Esophagus squamous epithelium (tissue), 4 donors: ENCODE measurements at regions not wholly inside any gene's neighbourhood (a gene's known extent, or its start where the extent isn't known, plus 50 kb on each side); places are given as distances from the start of the nearest gene placed in this dataset.

Source experiments
- POLR2A ChIP-seq, 4 donors: fragments of 450-650 bp; IDR thresholded peaks; one replicate each; pipeline ENCODE4 v1.6.1; 2017; ENCODE audit warnings: antibody characterized with exemption in 4 of 4, mild to moderate bottlenecking in 4 of 4, moderate library complexity in 3 of 4
- TF ChIP-seq, protein P1 (sequence below), 6 experiments: fragments of 450-650 bp in 4 of 6; fragments of 200-600 bp in 2 of 6; sonication (generic) in 2 of 6; IDR thresholded peaks; one replicate each; pipeline ENCODE4 v1.5.1; 2016 to 2019; ENCODE audit warnings: antibody characterized with exemption in 6 of 6, mild to moderate bottlenecking in 4 of 6, moderate library complexity in 4 of 6

DNA sequence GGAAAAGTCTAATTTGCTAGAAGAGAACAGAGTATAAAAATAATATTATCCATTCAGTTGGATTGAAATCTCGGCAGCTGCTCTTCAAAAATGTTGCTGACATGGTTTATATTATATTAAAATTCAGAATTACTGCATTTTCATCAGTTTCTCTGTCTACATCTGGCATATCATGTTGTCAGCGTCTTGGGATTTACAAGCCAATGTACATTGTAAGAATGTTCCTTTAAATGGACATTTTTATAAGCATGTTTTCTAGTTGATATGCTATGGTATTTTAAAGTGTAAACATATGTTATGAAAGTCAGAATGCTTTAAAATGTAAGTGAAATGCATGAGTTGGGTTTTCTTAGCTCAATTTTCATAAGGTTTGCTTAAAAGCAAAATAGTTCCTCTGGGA, 528.1 kb upstream of the CDH8 start:
- TF ChIP-seq, protein P1, sequence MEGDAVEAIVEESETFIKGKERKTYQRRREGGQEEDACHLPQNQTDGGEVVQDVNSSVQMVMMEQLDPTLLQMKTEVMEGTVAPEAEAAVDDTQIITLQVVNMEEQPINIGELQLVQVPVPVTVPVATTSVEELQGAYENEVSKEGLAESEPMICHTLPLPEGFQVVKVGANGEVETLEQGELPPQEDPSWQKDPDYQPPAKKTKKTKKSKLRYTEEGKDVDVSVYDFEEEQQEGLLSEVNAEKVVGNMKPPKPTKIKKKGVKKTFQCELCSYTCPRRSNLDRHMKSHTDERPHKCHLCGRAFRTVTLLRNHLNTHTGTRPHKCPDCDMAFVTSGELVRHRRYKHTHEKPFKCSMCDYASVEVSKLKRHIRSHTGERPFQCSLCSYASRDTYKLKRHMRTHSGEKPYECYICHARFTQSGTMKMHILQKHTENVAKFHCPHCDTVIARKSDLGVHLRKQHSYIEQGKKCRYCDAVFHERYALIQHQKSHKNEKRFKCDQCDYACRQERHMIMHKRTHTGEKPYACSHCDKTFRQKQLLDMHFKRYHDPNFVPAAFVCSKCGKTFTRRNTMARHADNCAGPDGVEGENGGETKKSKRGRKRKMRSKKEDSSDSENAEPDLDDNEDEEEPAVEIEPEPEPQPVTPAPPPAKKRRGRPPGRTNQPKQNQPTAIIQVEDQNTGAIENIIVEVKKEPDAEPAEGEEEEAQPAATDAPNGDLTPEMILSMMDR (IDR thresholded peaks at IDR 0.05), result no peak
- no peak for TF ChIP-seq POLR2A (IDR thresholded peaks at IDR 0.05)
